Amygdala (tissue), 56 donors: ENCODE measurements at regions not wholly inside any gene's neighbourhood (a gene's known extent, or its start where the extent isn't known, plus 50 kb on each side); places are given as distances from the start of the nearest gene placed in this dataset.

Experiments used
- DNase-seq, 56 donors: peaks; one replicate each; lab custom pipeline; 2025; lab: John Stamatoyannopoulos, UW

- no peak for DNase-seq
These were observed 1284.1 kb upstream of the NXPH2 start for GRCh38 chr2:140064243-140064642.

GRCh38 chr2:140063356-140063755, 1283.2 kb upstream of the NXPH2 start:
- no peak for DNase-seq

- no peak for DNase-seq
These were observed 1281.0 kb upstream of the NXPH2 start for GRCh38 chr2:140061240-140061639.

- no peak for DNase-seq
These were observed 1277.7 kb upstream of the NXPH2 start for GRCh38 chr2:140057928-140058327.

- no peak for DNase-seq
These were observed 1261.6 kb upstream of the NXPH2 start for GRCh38 chr2:140041811-140042210.

GRCh38 chr2:140041239-140041638, 1261.0 kb upstream of the NXPH2 start:
- no peak for DNase-seq

- DNase-seq: no peak
These were observed 1253.4 kb upstream of the NXPH2 start for GRCh38 chr2:140033638-140034037.

- no peak for DNase-seq
These were observed 1247.8 kb upstream of the NXPH2 start for GRCh38 chr2:140027966-140028365.

GRCh38 chr2:140027320-140027719, 1247.1 kb upstream of the NXPH2 start:
- no peak for DNase-seq

GRCh38 chr2:140023291-140023690, 1243.1 kb upstream of the NXPH2 start:
- DNase-seq: no peak

GRCh38 chr2:140018541-140018940, 1238.4 kb upstream of the NXPH2 start:
- DNase-seq: no peak

- DNase-seq: no peak
These were observed 1234.0 kb upstream of the NXPH2 start for GRCh38 chr2:140014204-140014546.

GRCh38 chr2:140013545-140014203, 1233.5 kb upstream of the NXPH2 start:
- DNase-seq: no peak

GRCh38 chr2:140011287-140011686, 1231.1 kb upstream of the NXPH2 start:
- no peak for DNase-seq

GRCh38 chr2:140002110-140002509, 1221.9 kb upstream of the NXPH2 start:
- no peak for DNase-seq

- DNase-seq: no peak
These were observed 1212.6 kb upstream of the NXPH2 start for GRCh38 chr2:139992711-139993345.

GRCh38 chr2:139992078-139992477, 1211.9 kb upstream of the NXPH2 start:
- no peak for DNase-seq

- DNase-seq: no peak
These were observed 1210.6 kb upstream of the NXPH2 start for GRCh38 chr2:139990646-139991335.

- DNase-seq: no peak
These were observed 1189.1 kb upstream of the NXPH2 start for GRCh38 chr2:139969323-139969722.

- no peak for DNase-seq
These were observed 1188.4 kb upstream of the NXPH2 start for GRCh38 chr2:139968588-139968987.

GRCh38 chr2:139967665-139968064, 1187.5 kb upstream of the NXPH2 start:
- DNase-seq: no peak
